COR-L47 (cell line): ENCODE measurements at regions not wholly inside any gene's neighbourhood (a gene's known extent, or its start where the extent isn't known, plus 50 kb on each side); places are given as distances from the start of the nearest gene placed in this dataset.

ENCODE experiments used
- DNase-seq: peaks from one replicate; lab custom pipeline; 2025; lab: John Stamatoyannopoulos, UW

DNA sequence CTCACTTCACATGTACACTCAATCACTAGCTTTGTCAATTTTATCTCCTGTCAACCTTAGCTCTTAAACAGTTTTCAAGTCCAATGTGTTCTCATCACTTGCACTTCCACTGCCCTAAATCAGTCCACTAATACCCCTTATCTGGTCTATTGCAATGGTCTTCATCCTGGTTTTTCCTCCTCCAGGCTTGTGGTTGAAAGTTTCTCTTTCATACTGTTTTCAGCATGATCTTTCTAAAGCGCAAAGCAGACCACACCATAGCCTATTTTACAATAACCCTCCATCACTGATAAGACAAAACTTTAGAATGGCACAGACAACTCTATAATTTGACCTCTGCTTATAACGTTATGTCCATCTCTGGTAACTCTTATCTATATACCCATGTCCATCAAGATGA lies 62.0 kb upstream of the DDHD1 start:
- DNase-seq, result no peak

DNA sequence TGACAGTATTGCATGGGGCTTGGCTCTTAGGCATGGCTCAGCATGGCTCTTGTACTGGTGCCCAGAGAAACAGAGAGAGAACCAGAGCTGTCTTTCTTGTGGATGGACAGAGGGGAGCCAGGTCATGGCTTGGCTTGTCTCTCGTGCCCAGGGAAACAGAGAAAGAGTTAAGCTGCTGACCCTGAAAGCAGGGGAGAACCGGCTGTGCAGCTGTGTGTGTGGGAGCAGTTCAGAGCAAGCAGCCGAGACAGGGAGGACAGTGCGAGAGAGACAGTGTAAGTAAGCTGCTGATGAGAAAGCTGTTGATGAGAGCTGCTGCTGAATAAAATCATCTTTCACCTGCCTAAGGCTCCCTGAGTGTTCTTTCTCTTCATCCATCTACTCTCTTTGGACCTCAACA lies 61.3 kb upstream of the DDHD1 start:
- DNase-seq, result no peak

DNA sequence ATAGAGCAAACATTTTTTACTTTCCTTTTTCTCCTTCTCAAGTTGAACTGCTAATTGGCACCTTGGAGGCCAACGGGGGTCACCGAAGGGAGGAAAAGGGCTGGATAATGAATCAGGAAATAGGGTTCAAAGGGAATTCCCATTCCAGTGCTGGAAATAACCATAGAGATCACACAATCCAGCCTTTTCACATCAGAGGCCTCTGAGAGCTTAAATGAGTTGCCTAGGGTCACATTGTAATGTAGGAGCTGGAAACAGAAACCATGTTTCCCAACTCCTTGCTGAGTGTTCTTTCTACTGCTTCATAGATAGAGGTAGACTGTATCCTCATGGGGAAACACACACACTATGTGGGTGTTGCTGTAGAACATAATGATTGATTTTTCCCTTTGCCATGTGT lies 60.6 kb upstream of the DDHD1 start:
- no peak for DNase-seq

DNA sequence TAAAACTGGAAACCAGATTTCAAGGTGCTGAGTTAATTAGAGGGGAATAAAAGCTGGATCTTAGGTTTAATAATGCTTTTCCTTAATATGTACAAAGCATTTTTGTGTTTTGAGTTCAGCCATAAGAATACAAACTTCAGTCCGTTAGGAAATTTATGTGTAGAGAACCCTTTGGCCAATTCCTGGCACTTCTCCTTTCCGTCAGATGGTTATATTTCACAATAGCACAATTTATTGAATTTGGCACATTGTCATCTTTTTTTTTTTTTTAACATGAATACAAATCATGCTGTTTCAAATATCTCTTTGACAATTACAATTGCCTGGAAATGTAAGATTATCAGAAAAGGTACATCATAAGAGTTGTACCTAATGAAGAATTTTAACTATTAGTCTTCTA lies 56.2 kb upstream of the DDHD1 start:
- DNase-seq, result no peak
